A673 (cell line): ENCODE measurements at regions not wholly inside any gene's neighbourhood (a gene's known extent, or its start where the extent isn't known, plus 50 kb on each side); places are given as distances from the start of the nearest gene placed in this dataset.

ENCODE experiments used
- EZH2 ChIP-seq: fragments of 200-600 bp; sonication (generic); IDR thresholded peaks from 2 replicates; pipeline ENCODE4 v1.6.1; 2017; ENCODE audit warnings: borderline replicate concordance, low read depth, mild to moderate bottlenecking, mixed read lengths, antibody characterized with exemption, low read length; ENCODE audit not compliant: poor library complexity, severe bottlenecking
- TF ChIP-seq, protein P1 (sequence below): fragments of 300-800, 200-600 bp; sonication (generic); conservative IDR thresholded peaks from 2 replicates; pipeline ENCODE4 v1.5.1; 2017; ENCODE audit warnings: low read depth, mild to moderate bottlenecking, antibody characterized with exemption, low read length, moderate library complexity, mixed read lengths

- TF ChIP-seq, protein P1, sequence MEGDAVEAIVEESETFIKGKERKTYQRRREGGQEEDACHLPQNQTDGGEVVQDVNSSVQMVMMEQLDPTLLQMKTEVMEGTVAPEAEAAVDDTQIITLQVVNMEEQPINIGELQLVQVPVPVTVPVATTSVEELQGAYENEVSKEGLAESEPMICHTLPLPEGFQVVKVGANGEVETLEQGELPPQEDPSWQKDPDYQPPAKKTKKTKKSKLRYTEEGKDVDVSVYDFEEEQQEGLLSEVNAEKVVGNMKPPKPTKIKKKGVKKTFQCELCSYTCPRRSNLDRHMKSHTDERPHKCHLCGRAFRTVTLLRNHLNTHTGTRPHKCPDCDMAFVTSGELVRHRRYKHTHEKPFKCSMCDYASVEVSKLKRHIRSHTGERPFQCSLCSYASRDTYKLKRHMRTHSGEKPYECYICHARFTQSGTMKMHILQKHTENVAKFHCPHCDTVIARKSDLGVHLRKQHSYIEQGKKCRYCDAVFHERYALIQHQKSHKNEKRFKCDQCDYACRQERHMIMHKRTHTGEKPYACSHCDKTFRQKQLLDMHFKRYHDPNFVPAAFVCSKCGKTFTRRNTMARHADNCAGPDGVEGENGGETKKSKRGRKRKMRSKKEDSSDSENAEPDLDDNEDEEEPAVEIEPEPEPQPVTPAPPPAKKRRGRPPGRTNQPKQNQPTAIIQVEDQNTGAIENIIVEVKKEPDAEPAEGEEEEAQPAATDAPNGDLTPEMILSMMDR: no peak
- TF ChIP-seq EZH2: no peak
These were observed 207.1 kb upstream of the HDAC9 start for GRCh38 chr7:18288322-18289037.
